ENCODE measurements at regions not wholly inside any gene's neighbourhood (a gene's known extent, or its start where the extent isn't known, plus 50 kb on each side); places are given as distances from the start of the nearest gene placed in this dataset.

- DNase-seq: no peak
- intact Hi-C loops (cut with micrococcal nuclease): no loop called here
- no peak for ATAC-seq
Observed at GRCh38 chr2:181268174-181268867, 188.9 kb upstream of the ITGA4 start.

- intact Hi-C loops (cut with micrococcal nuclease): no loop called here
Observed at GRCh38 chr2:181273986-181274385, 183.2 kb upstream of the ITGA4 start.

GRCh38 chr2:181275643-181276070 is 181.5 kb upstream of the ITGA4 start:
- intact Hi-C loops (cut with micrococcal nuclease): no loop called here
- peak; percentile 87 for ATAC-seq
- DNase-seq: peak; percentile 44

More at GRCh38 chr2:181273986-181274385, 183.2 kb upstream of the ITGA4 start:
- DNase-seq (no peak), ATAC-seq (no peak)

- intact Hi-C loops (cut with micrococcal nuclease): no loop called here
- DNase-seq: no peak
- ATAC-seq: no peak
Observed at GRCh38 chr2:181281206-181281832, 175.9 kb upstream of the ITGA4 start.

GRCh38 chr2:181285116-181285515 is 172.1 kb upstream of the ITGA4 start:
- intact Hi-C loops (cut with micrococcal nuclease): no loop called here
- no peak for ATAC-seq
- DNase-seq: no peak

- intact Hi-C loops (cut with micrococcal nuclease): no loop called here
- DNase-seq: no peak
- no peak for ATAC-seq
Observed at GRCh38 chr2:181289698-181290097, 167.5 kb upstream of the ITGA4 start.

GRCh38 chr2:181290182-181290581 is 167.0 kb upstream of the ITGA4 start:
- DNase-seq (no peak), ATAC-seq (no peak)
- intact Hi-C loops (cut with micrococcal nuclease): no loop called here

- no peak for ATAC-seq
- no peak for DNase-seq
- intact Hi-C loops (cut with micrococcal nuclease): no loop called here
Observed at GRCh38 chr2:181294979-181295378, 162.2 kb upstream of the ITGA4 start.

- intact Hi-C loops (cut with micrococcal nuclease): no loop called here
- ATAC-seq (no peak), DNase-seq (no peak)
Observed at GRCh38 chr2:181300600-181301291, 156.4 kb upstream of the ITGA4 start.

GRCh38 chr2:181304011-181304844 is 153.0 kb upstream of the ITGA4 start:
- intact Hi-C loops (cut with micrococcal nuclease): no loop called here
- no peak for DNase-seq
- ATAC-seq: no peak

GRCh38 chr2:181305301-181306123 is 151.7 kb upstream of the ITGA4 start:
- ATAC-seq (peak; percentile 99), DNase-seq (peak; percentile 36)
- intact Hi-C loops (cut with micrococcal nuclease): no loop called here

GRCh38 chr2:181306785-181307184 is 150.4 kb upstream of the ITGA4 start:
- ATAC-seq: no peak
- DNase-seq: no peak
- intact Hi-C loops (cut with micrococcal nuclease): no loop called here

GRCh38 chr2:181307203-181307991 is 149.8 kb upstream of the ITGA4 start:
- intact Hi-C loops (cut with micrococcal nuclease): no loop called here
- ATAC-seq (no peak), DNase-seq (no peak)

- ATAC-seq: no peak
- intact Hi-C loops (cut with micrococcal nuclease): no loop called here
Observed at GRCh38 chr2:181308766-181309515, 148.2 kb upstream of the ITGA4 start.

GRCh38 chr2:181309586-181309985 is 147.6 kb upstream of the ITGA4 start:
- ATAC-seq (no peak), DNase-seq (no peak)
- intact Hi-C loops (cut with micrococcal nuclease): no loop called here

More at GRCh38 chr2:181308766-181309515, 148.2 kb upstream of the ITGA4 start:
- no peak for DNase-seq

GRCh38 chr2:181310967-181311366 is 146.2 kb upstream of the ITGA4 start:
- intact Hi-C loops (cut with micrococcal nuclease): no loop called here
- DNase-seq (no peak), ATAC-seq (no peak)

- intact Hi-C loops (cut with micrococcal nuclease): no loop called here
- DNase-seq (no peak), ATAC-seq (peak; percentile 23)
Observed at GRCh38 chr2:181311837-181312236, 145.3 kb upstream of the ITGA4 start.

Measured in left ventricle myocardium superior (tissue), 1 donor.